Endothelial cell of umbilical vein (primary cell): ENCODE measurements at regions not wholly inside any gene's neighbourhood (a gene's known extent, or its start where the extent isn't known, plus 50 kb on each side); places are given as distances from the start of the nearest gene placed in this dataset.

ENCODE experiments used
- BruUV-seq: library from RNA; stranded (reverse); fragments of 400-500 nt; replicated peaks from 2 replicates; lab custom pipeline; 2021; lab: Mats Ljungman, UMichigan
- CTCF ChIA-PET: fragments of 300-600, 350-600 bp; sonication (Branson Sonifier 250); formaldehyde crosslinking; loops from one replicate; lab custom pipeline; 2021; ENCODE audit warnings: antibody characterized with exemption, inconsistent platforms; lab: Charles Lee
- POLR2A ChIA-PET: fragments of 300-600, 350-600 bp; sonication (Branson Sonifier 250); formaldehyde crosslinking; loops from one replicate; lab custom pipeline; 2021; ENCODE audit warnings: antibody characterized with exemption, inconsistent platforms; lab: Charles Lee
- DNase-seq: peaks from one replicate; pipeline ENCODE4 v3.0.0-alpha.2; 2011; ENCODE audit warnings: low read depth, low spot score
- FAIRE-seq: peaks from 2 replicates; lab custom pipeline; 2011; peaks lifted over from hg19 to GRCh38; lab: Jason Lieb, UNC
- H2AFZ ChIP-seq: 2 replicates; pipeline ENCODE4 v1.6.0; 2012; ENCODE audit warnings: low read depth, low read length, control low read depth, inconsistent platforms
- H3K27ac ChIP-seq: 2 replicates; pipeline ENCODE4 v1.5.1; 2011; ENCODE audit warnings: low read depth, mild to moderate bottlenecking, control low read depth, low read length, moderate library complexity; ENCODE audit not compliant: insufficient read depth
- H3K27me3 ChIP-seq, 2 experiments: 2 replicates each; pipeline versions ENCODE4 v1.6.0 to v1.6.1; 2011; ENCODE audit warnings: low read length in 2 of 2, mixed read lengths in 1 of 2; ENCODE audit not compliant: control insufficient read depth in 2 of 2, insufficient read depth in 2 of 2
- H3K36me3 ChIP-seq, 2 experiments: 2 replicates in 1 of 2; 3 replicates in 1 of 2; pipeline ENCODE4 v1.5.1; 2011; ENCODE audit warnings: low read length in 2 of 2, mild to moderate bottlenecking in 1 of 2, moderate library complexity in 1 of 2; ENCODE audit not compliant: control insufficient read depth in 2 of 2, insufficient read depth in 2 of 2; ENCODE audit errors: extremely low read depth in 1 of 2
- H3K4me1 ChIP-seq: 3 replicates; pipeline ENCODE4 v1.5.1; 2011; ENCODE audit warnings: mild to moderate bottlenecking, low read length; ENCODE audit not compliant: control insufficient read depth, insufficient read depth; ENCODE audit errors: extremely low read depth
- H3K4me2 ChIP-seq: 2 replicates; pipeline ENCODE4 v1.6.1; 2011; ENCODE audit warnings: low read length, control low read depth, mixed read lengths; ENCODE audit not compliant: insufficient read depth
- H3K4me3 ChIP-seq, 3 experiments: fragments of 200-600 bp in 1 of 3; sonication (generic), shearing (Covaris generic) in 1 of 3; replicated peaks in 1 of 3; 2 replicates each; pipeline ENCODE4 v1.5.1; 2011 to 2016; ENCODE audit warnings: control low read depth in 3 of 3, low read length in 3 of 3, mild to moderate bottlenecking in 2 of 3, inconsistent platforms in 1 of 3, low read depth in 1 of 3, moderate library complexity in 1 of 3; ENCODE audit not compliant: insufficient read depth in 1 of 3
- H3K79me2 ChIP-seq: 2 replicates; pipeline ENCODE4 v1.6.0; 2012; ENCODE audit warnings: low read length, inconsistent platforms; ENCODE audit not compliant: control insufficient read depth, insufficient read depth
- H3K9ac ChIP-seq: replicated peaks from 2 replicates; pipeline ENCODE3; 2011; ENCODE audit warnings: low read length, control low read depth; ENCODE audit not compliant: insufficient read depth; ENCODE audit errors: extremely low read depth
- H3K9me1 ChIP-seq: replicated peaks from 3 replicates; pipeline ENCODE4 v1.6.0; 2011; ENCODE audit warnings: mild to moderate bottlenecking, low read length; ENCODE audit not compliant: control insufficient read depth, insufficient read depth; ENCODE audit errors: extremely low read depth
- H3K9me3 ChIP-seq: replicated peaks from 2 replicates; pipeline ENCODE4 v1.5.1; 2012; ENCODE audit warnings: low read length, inconsistent platforms; ENCODE audit not compliant: control insufficient read depth, insufficient read depth
- H4K20me1 ChIP-seq: replicated peaks from 2 replicates; pipeline ENCODE3; 2011; ENCODE audit warnings: mild to moderate bottlenecking, low read length; ENCODE audit not compliant: control insufficient read depth, insufficient read depth; ENCODE audit errors: extremely low read depth
- EZH2 ChIP-seq: IDR thresholded peaks from 2 replicates; pipeline ENCODE4 v1.6.1; 2012; ENCODE audit warnings: borderline replicate concordance, low read depth, mild to moderate bottlenecking, moderate library complexity, low read length, inconsistent platforms; ENCODE audit not compliant: severe bottlenecking
- FOS ChIP-seq: IDR thresholded peaks from 2 replicates; pipeline ENCODE4 v1.6.1; 2011; ENCODE audit warnings: mild to moderate bottlenecking, low read length, moderate library complexity, borderline replicate concordance; ENCODE audit not compliant: insufficient read depth
- GATA2 ChIP-seq: IDR thresholded peaks from 2 replicates; pipeline ENCODE4 v1.7.0; 2011; ENCODE audit warnings: low read depth, mild to moderate bottlenecking, moderate library complexity, mixed read lengths, low read length; ENCODE audit not compliant: insufficient read length, insufficient read depth
- JUN ChIP-seq: IDR thresholded peaks from 2 replicates; pipeline ENCODE4 v1.6.1; 2011; ENCODE audit warnings: borderline replicate concordance, low read depth; ENCODE audit not compliant: insufficient read length, insufficient read depth
- POLR2A ChIP-seq: IDR thresholded peaks from 2 replicates; pipeline ENCODE4 v1.6.1; 2012; ENCODE audit warnings: low read depth, mild to moderate bottlenecking, control low read depth, low read length
- POLR2AphosphoS5 ChIP-seq: IDR thresholded peaks from 2 replicates; pipeline ENCODE4 v1.6.1; 2012; ENCODE audit warnings: low read depth, mild to moderate bottlenecking, control low read depth, low read length, moderate library complexity; ENCODE audit not compliant: insufficient read depth
- dilution Hi-C: fragments of 300-500 bp; cut with MboI; formaldehyde crosslinking; loops from one replicate; pipeline ENCODE4 v1.15.0; 2019; ENCODE audit warnings: low sequenced_read_pairs; ENCODE audit not compliant: extremely low pct_ligation_motif_present
- intact Hi-C: fragments of 100-400 bp; cut with micrococcal nuclease; formaldehyde crosslinking; loops from one replicate; pipeline ENCODE4 v1.10.0; 2022
- TF ChIP-seq, protein P1 (sequence below), 2 donors: IDR thresholded peaks; 1 replicate in 1 of 2; 2 replicates in 1 of 2; pipeline ENCODE4 v1.5.1; 2011; ENCODE audit warnings: low read length in 2 of 2, mild to moderate bottlenecking in 2 of 2, moderate library complexity in 2 of 2, control low read depth in 1 of 2, inconsistent platforms in 1 of 2, low read depth in 1 of 2; ENCODE audit not compliant: insufficient read depth in 1 of 2; ENCODE audit errors: extremely low read depth in 1 of 2
- TF ChIP-seq, protein P2 (sequence below): IDR thresholded peaks from 2 replicates; pipeline ENCODE4 v1.6.1; 2011; ENCODE audit not compliant: insufficient read depth, insufficient read length

DNA sequence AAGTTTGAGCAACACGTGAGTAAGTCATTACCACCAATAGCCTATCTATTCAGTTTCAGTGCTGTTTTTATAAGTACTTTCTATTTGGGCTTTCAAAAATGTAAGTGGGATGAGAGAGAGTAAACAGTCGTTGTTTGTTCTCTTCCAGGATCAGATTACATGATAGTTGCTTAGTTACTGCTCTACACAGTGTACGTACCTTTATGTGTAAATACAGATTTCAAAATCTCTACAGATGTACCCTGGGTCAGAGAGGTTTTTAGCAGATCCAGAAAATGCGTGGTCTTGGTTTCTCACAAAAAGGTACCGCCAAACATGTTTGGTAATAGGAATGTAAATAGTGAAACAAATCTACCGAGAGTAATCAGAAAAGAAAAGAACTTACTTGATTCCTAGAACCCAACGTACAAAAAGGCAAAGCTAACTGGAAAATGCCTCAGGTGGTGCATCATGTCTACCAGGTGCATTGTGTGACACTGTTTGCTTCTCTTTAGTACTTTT is 421.1 kb downstream of the BCKDHB start:
- dilution Hi-C loops, result no loop called here
- no peaks in the 10 kb centered on the region for H3K27me3 ChIP-seq
- no peak for DNase-seq
- H4K20me1 ChIP-seq, result no peaks in the 10 kb centered on the region
- H3K36me3 ChIP-seq, result no peaks in the 10 kb centered on the region
- POLR2A ChIA-PET, result no interaction called here
- intact Hi-C loops, result no loop called here
- no peak overlapping the region for H2AFZ ChIP-seq
- H3K4me1 ChIP-seq, result peaks cover 20% of the 10 kb centered on the region
- no peak overlapping the region for H3K4me3 ChIP-seq
- H3K9ac ChIP-seq, result no peak overlapping the region
- no TSS peak for BruUV-seq
- no peaks in the 10 kb centered on the region for H3K79me2 ChIP-seq
- FAIRE-seq, result no peak
- no peak for TF ChIP-seq GATA2
- H3K9me1 ChIP-seq, result no peaks in the 10 kb centered on the region
- CTCF ChIA-PET, result no interaction called here
- no peaks in the 10 kb centered on the region for H3K9me3 ChIP-seq
- H3K4me2 ChIP-seq, result no peak overlapping the region
- no peak overlapping the region for H3K27ac ChIP-seq

DNA sequence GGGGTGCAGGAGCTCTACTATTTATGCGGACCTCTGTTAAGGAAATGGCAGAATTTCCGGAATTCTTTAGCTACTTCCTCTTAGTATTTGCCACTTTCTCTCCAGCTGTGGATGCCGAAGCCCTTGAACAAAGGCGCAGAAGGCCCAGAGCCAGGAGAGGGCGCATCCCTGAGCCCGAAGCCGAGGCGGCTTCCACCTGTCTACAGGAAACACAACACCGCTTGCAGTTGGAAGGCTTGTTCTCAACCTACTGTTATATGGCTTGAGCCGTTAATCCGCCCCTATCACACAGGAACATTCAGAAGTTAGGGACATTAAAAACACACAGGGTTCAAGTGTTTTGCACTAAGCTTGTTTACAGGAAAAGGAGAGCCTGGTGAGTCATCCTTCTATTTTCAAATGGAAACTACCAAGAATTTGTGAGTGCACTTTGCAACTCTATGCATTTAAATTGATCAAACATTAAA is 417.1 kb downstream of the BCKDHB start:
- Histone ChIP-seq H3K4me1 (peaks cover 23% of the 10 kb centered on the region), H3K4me3 (peak overlapping the region in 1 of 3 experiments; percentile 21), H3K36me3 (no peaks in the 10 kb centered on the region), H4K20me1 (no peaks in the 10 kb centered on the region), H3K4me2 (peak overlapping the region; percentile 68), H3K27me3 (no peaks in the 10 kb centered on the region), H2AFZ (peak overlapping the region; percentile 92), H3K79me2 (no peaks in the 10 kb centered on the region), H3K27ac (peak overlapping the region; percentile 79), H3K9ac (peak overlapping the region; percentile 21), H3K9me1 (no peaks in the 10 kb centered on the region), H3K9me3 (no peaks in the 10 kb centered on the region)
- intact Hi-C loops, result loop anchor here (1.0 to 5.0 kb wide), 6 partner anchors 68 to 1229 kb away; partner anchors contain the start of gene TENT5A
- FAIRE-seq (peak; percentile 88), DNase-seq (peak; percentile 93)
- dilution Hi-C loops, result no loop called here
- ChIA-PET CTCF (interaction anchor here (0.6 to 3.0 kb wide), 20 partner anchors 9 to 1517 kb away, joined by 3 to 30 read pairs (median 4); partner anchors contain the start of gene BCKDHB), POLR2A (interaction anchor here (0.6 kb wide), 1 partner anchor 1229 kb away, joined by 6 read pairs; the partner anchor contains the start of gene TENT5A)
- TF ChIP-seq, protein P1, sequence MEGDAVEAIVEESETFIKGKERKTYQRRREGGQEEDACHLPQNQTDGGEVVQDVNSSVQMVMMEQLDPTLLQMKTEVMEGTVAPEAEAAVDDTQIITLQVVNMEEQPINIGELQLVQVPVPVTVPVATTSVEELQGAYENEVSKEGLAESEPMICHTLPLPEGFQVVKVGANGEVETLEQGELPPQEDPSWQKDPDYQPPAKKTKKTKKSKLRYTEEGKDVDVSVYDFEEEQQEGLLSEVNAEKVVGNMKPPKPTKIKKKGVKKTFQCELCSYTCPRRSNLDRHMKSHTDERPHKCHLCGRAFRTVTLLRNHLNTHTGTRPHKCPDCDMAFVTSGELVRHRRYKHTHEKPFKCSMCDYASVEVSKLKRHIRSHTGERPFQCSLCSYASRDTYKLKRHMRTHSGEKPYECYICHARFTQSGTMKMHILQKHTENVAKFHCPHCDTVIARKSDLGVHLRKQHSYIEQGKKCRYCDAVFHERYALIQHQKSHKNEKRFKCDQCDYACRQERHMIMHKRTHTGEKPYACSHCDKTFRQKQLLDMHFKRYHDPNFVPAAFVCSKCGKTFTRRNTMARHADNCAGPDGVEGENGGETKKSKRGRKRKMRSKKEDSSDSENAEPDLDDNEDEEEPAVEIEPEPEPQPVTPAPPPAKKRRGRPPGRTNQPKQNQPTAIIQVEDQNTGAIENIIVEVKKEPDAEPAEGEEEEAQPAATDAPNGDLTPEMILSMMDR (IDR thresholded peaks at IDR 0.05; ENCODE audit: extremely low read depth in 1 of 2, insufficient read depth in 1 of 2, low read depth in 1 of 2, low read length in 2 of 2), result peak; percentile 61 to 67
- TF ChIP-seq FOS, result peak; percentile 73
- TF ChIP-seq EZH2, result no peak
- TF ChIP-seq, protein P2, sequence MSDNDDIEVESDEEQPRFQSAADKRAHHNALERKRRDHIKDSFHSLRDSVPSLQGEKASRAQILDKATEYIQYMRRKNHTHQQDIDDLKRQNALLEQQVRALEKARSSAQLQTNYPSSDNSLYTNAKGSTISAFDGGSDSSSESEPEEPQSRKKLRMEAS, result no peak
- TF ChIP-seq POLR2AphosphoS5, result peak; percentile 40
- TF ChIP-seq POLR2A, result no peak
- no peak for TF ChIP-seq GATA2
- TF ChIP-seq JUN, result peak; percentile 85
- BruUV-seq, result no TSS peak
